ENCODE measurements at regions not wholly inside any gene's neighbourhood (a gene's known extent, or its start where the extent isn't known, plus 50 kb on each side); places are given as distances from the start of the nearest gene placed in this dataset.

GRCh38 chr7:125573126-125573525, 643.5 kb upstream of the POT1 start:
- DNase-seq (ENCODE audit: low spot score), result no peak
- Mint-ChIP-seq H3K4me1 (ENCODE audit: unreplicated experiment) (no peaks in the 10 kb centered on the region), H3K9me3 (ENCODE audit: unreplicated experiment) (no peaks in the 10 kb centered on the region), H3K27ac (ENCODE audit: unreplicated experiment) (no peak overlapping the region), H3K4me3 (ENCODE audit: unreplicated experiment) (no peak overlapping the region), H3K36me3 (ENCODE audit: low read depth, unreplicated experiment) (no peaks in the 10 kb centered on the region), H3K27me3 (ENCODE audit: unreplicated experiment) (no peaks in the 10 kb centered on the region)
- TF ChIP-seq CTCF (IDR thresholded peaks at IDR 0.05; ENCODE audit: unreplicated experiment), result no peak

- no peak for DNase-seq (ENCODE audit: low spot score)
- Mint-ChIP-seq H3K36me3 (ENCODE audit: low read depth, unreplicated experiment) (no peaks in the 10 kb centered on the region), H3K9me3 (ENCODE audit: unreplicated experiment) (no peaks in the 10 kb centered on the region), H3K27me3 (ENCODE audit: unreplicated experiment) (no peaks in the 10 kb centered on the region), H3K4me1 (ENCODE audit: unreplicated experiment) (no peaks in the 10 kb centered on the region), H3K4me3 (ENCODE audit: unreplicated experiment) (no peak overlapping the region), H3K27ac (ENCODE audit: unreplicated experiment) (no peak overlapping the region)
- no peak for TF ChIP-seq CTCF (IDR thresholded peaks at IDR 0.05; ENCODE audit: unreplicated experiment)
Measured at GRCh38 chr7:125572414-125572813, 642.8 kb upstream of the POT1 start.

GRCh38 chr7:125568799-125569198, 639.2 kb upstream of the POT1 start:
- Mint-ChIP-seq H3K9me3 (ENCODE audit: unreplicated experiment) (no peaks in the 10 kb centered on the region), H3K27ac (ENCODE audit: unreplicated experiment) (no peak overlapping the region), H3K4me3 (ENCODE audit: unreplicated experiment) (no peak overlapping the region), H3K4me1 (ENCODE audit: unreplicated experiment) (no peaks in the 10 kb centered on the region), H3K36me3 (ENCODE audit: low read depth, unreplicated experiment) (no peaks in the 10 kb centered on the region), H3K27me3 (ENCODE audit: unreplicated experiment) (peaks cover 2% of the 10 kb centered on the region)
- no peak for TF ChIP-seq CTCF (IDR thresholded peaks at IDR 0.05; ENCODE audit: unreplicated experiment)
- DNase-seq (ENCODE audit: low spot score), result no peak

- no peak for DNase-seq (ENCODE audit: low spot score)
- Mint-ChIP-seq H3K27me3 (ENCODE audit: unreplicated experiment) (peaks cover 2% of the 10 kb centered on the region), H3K4me3 (ENCODE audit: unreplicated experiment) (no peak overlapping the region), H3K4me1 (ENCODE audit: unreplicated experiment) (no peaks in the 10 kb centered on the region), H3K9me3 (ENCODE audit: unreplicated experiment) (no peaks in the 10 kb centered on the region), H3K27ac (ENCODE audit: unreplicated experiment) (no peak overlapping the region), H3K36me3 (ENCODE audit: low read depth, unreplicated experiment) (no peaks in the 10 kb centered on the region)
- TF ChIP-seq CTCF (IDR thresholded peaks at IDR 0.05; ENCODE audit: unreplicated experiment), result no peak
Measured at GRCh38 chr7:125567686-125568085, 638.1 kb upstream of the POT1 start.

- Mint-ChIP-seq H3K9me3 (ENCODE audit: unreplicated experiment) (no peaks in the 10 kb centered on the region), H3K36me3 (ENCODE audit: low read depth, unreplicated experiment) (no peaks in the 10 kb centered on the region), H3K4me3 (ENCODE audit: unreplicated experiment) (no peak overlapping the region), H3K4me1 (ENCODE audit: unreplicated experiment) (peaks cover 5% of the 10 kb centered on the region), H3K27me3 (ENCODE audit: unreplicated experiment) (peaks cover 2% of the 10 kb centered on the region), H3K27ac (ENCODE audit: unreplicated experiment) (no peak overlapping the region)
- no peak for TF ChIP-seq CTCF (IDR thresholded peaks at IDR 0.05; ENCODE audit: unreplicated experiment)
- no peak for DNase-seq (ENCODE audit: low spot score)
Measured at GRCh38 chr7:125563964-125564529, 634.4 kb upstream of the POT1 start.
